Activated T-cell treated with anti-CD3 and anti-CD28 coated beads for 48 hours (primary cell): ENCODE measurements at regions not wholly inside any gene's neighbourhood (a gene's known extent, or its start where the extent isn't known, plus 50 kb on each side); places are given as distances from the start of the nearest gene placed in this dataset.

Source experiments
- DNase-seq: peaks from one replicate; pipeline ENCODE4 v3.0.0-alpha.2; 2020; ENCODE audit warnings: low read depth

DNA sequence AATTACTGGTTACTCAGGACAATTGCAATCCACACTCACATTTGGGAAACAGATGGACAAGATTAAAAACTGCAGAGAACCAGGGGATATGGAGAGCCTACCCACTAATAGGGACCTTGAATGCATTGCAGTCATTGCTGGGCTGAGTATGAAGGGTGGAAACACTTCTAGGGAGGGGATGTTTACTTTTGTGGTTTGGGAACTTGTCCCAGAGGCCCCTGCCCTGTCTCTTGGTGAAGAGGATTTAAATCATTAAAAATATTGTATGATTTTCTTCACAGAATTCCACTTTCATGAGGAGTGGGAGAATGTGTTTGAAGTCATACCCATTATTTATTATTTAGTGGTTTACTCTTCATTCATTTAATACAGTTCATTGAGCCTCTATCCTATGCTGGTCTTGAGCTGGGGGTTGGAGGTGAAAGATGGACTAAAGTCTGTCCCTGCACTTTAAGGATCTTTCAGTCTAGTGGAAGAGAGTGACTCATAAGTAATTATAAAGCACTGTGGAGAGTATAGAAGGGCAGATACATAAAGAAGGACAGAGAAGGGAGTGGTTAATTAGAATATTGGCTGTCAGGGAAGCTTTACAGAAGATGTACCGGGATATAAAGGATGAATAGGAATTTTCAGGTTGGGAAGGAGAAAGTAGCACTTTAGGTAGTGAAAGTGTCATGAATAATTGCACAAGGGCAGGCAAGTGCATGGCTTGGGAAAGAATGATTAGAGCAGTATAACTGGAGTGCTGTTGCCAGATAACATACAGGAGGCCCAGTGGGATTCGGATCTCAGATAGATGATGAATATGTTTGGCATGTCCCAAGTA lies 313.4 kb downstream of the LPIN1 start:
- DNase-seq = no peak

- no peak for DNase-seq
These were observed 314.5 kb downstream of the LPIN1 start for GRCh38 chr2:12060886-12061285.

GRCh38 chr2:12061286-12062052 lies 315.0 kb downstream of the LPIN1 start:
- no peak for DNase-seq

DNA sequence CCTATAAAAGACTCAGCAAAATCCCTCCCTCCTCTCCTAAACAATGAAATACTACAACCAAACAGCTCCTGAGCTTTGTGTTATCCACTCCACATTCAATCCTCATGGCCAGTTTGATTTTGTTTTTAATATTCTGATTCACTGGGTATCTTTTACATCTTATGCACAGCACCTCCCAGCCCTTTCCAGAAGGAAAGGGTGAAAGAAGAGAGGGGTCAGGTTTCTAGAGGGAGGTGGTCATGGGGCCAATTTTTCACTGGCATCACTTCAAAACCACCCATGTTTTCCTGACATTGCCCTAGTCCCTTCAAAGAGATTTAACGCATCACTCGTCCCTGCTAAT lies 315.6 kb downstream of the LPIN1 start:
- no peak for DNase-seq

DNA sequence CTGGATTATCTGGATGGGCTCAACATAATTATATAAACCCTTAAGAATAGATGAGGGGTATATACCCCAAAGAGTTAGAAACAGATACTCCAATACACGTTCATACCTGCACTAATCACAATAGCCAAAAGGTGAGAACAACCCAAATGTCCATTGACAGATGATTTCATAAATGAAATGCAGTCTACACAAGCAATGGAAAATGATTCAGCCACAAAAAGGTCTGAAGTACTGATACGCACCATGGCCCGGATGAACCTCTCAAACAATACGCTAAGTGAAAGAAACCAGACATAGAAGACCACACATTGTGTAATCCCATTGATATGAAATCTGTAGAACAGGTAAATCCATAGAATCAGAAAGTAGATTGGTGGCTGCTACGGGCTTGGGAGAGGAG lies 316.8 kb downstream of the LPIN1 start:
- no peak for DNase-seq

GRCh38 chr2:12064153-12064552 lies 317.7 kb downstream of the LPIN1 start:
- no peak for DNase-seq

DNA sequence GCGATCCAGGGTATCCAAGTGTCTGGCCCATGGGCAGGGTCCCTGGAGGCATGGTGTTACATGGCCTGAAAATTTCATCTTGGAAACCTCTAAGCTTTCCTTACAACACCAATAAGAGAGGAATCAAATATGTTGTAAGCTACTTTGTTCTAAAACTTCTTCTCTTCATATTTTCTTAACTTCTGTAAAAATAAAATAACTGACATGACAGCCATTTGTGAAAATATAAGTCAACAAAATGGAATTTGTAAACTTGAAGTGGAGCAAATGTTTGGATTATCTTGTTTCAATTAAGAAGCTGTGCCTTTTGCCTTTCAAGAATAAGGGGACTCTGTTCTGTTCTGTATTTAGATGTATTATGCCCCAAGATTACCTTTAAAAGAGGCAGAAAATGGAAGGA lies 319.7 kb downstream of the LPIN1 start:
- DNase-seq = no peak

DNA sequence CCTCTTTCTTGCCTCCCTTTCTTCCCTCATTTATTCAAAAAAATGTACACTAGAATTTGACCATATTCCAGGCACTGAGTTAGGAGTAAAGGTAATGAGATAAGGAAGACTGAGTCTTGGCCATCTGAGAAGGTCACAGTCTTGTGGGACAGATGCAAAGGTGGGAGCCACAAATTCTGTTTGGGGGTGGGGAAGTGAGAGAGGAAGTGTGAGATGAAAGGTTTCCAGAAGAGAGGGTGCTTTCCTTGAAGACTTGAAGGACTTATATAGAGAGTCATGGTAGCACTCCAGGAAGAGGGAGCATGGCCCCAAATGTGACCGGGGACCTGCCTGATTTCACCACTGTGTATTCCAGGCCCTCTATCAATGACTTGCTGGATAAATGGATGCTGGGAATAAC lies 320.6 kb downstream of the LPIN1 start:
- no peak for DNase-seq

DNA sequence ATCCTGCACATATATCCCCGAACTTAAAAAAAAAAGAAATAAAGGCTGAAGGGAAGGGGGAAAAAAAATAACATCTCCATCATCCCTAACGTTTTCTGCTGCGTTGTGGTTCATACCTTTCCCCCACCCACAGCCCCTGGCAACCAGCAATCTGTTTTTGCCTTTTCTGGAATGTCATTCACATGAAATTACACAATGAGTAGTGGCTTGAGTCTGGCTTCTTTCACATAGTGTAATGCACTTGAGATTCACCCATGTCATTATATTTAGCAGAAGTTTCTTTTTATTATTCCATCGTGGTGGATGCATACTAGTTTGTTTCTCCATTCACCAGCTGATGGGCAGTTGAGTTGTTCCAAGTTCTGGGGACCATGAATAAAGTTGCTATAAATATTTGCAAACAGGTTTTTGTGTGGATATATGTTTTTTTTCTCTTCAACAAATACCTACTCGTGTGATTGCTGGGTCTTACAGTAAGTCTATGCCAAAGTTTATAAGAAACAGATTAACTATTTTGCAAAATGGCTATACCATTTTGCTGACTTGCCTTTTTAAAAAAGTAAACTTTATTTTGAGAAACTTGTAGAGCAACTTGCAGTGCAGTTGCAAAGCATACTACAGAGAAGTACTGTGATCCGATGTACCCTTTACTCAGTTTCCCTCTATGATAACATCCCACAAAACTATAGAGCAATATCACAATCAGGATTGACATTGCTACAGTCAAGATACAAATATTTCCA lies 322.5 kb downstream of the LPIN1 start:
- no peak for DNase-seq

DNA sequence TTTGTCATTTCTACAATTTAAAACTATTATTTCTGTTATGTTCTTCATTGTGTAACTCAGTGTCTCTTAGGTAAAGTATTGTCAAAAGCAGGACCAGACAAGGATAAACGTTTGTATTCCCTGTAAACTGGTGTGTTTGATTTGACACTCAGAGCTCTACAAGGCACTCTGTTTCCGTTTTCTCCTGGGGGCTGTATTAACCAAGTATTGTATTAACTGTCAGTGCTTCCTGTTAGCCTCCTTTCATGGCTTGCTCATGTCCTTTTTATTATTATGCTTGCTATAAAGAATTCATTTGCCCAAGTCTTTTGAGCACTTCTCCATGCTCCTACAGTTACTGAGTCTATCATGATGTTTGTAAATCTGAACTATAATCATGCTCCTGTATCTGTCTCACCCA lies 323.7 kb downstream of the LPIN1 start:
- DNase-seq = no peak

DNA sequence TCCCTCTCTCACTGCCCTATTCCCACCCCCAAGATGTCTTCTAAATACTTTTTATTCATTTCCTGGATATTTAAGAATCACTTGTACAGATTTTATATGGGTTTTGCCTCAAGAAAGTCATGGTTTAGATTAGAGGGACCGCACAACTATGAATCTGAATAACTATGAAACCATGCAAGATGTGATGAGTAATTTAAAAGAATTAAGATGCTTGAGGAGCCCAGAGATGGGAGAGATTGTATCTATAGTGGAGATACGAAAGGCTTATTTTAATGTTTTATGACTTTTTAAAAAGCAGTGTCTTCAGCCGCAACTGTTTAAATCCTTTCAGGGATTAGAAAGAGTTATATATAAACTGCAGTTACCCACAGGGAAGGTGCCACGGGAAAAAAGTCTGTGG lies 324.1 kb downstream of the LPIN1 start:
- no peak for DNase-seq

DNA sequence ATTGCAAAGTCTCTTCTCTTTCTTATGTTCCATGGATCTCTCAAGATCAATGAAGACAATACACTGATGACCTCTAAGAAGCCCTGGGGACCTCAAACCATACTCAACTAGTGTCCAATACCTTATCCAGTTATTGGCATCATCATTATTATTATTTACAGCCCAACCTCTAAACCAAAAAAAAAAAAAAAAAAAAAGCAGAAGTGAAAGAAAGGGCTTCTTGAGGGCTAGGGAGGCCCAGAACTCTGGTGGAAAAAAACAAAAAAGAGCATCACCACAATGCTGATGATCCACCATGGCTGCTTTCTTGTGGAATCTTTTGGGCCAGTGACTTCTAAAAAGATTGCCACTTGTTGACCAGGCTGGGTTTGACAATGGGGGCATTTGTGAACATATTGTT lies 324.9 kb downstream of the LPIN1 start:
- no peak for DNase-seq

GRCh38 chr2:12073217-12073852 lies 326.9 kb downstream of the LPIN1 start:
- DNase-seq = no peak

GRCh38 chr2:12074126-12074844 lies 327.9 kb downstream of the LPIN1 start:
- DNase-seq = no peak

GRCh38 chr2:12074845-12075217 lies 328.4 kb downstream of the LPIN1 start:
- DNase-seq = no peak

GRCh38 chr2:12075603-12076002 lies 329.2 kb downstream of the LPIN1 start:
- DNase-seq = no peak

GRCh38 chr2:12076810-12077209 lies 330.4 kb downstream of the LPIN1 start:
- no peak for DNase-seq

DNA sequence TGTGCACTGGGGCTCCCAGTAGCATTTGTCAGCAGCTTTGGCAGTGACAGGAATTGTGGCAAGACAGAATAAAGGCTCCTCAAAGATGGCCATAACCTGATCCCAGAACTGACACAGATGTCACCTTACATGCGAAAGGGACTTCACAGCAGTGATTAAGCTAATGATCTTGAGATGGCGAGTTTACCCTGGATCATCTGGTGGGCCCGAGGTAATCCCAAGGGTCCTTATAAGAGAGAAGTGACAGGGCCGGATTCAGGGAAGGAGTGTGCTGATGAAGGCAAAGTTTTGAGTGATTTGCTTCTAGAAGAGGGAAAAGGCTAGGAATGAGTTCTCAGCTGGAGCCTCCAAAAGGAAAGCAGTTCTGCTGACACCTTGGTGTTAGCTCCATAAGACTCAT lies 333.9 kb downstream of the LPIN1 start:
- no peak for DNase-seq

GRCh38 chr2:12081481-12082210 lies 335.2 kb downstream of the LPIN1 start:
- DNase-seq = no peak

GRCh38 chr2:12083081-12083581 lies 336.7 kb downstream of the LPIN1 start:
- no peak for DNase-seq
